SKM-1 (cell line): ENCODE measurements at regions not wholly inside any gene's neighbourhood (a gene's known extent, or its start where the extent isn't known, plus 50 kb on each side); places are given as distances from the start of the nearest gene placed in this dataset.
"Not testable (repeated sequence)": the region's sequence is repeated elsewhere in the genome, so short reads cannot be mapped to it uniquely, and the experiment has no call there.

Source experiments
- DNase-seq: peaks from one replicate; lab custom pipeline; 2025; ENCODE audit not compliant: unreplicated experiment; lab: John Stamatoyannopoulos, UW

DNA sequence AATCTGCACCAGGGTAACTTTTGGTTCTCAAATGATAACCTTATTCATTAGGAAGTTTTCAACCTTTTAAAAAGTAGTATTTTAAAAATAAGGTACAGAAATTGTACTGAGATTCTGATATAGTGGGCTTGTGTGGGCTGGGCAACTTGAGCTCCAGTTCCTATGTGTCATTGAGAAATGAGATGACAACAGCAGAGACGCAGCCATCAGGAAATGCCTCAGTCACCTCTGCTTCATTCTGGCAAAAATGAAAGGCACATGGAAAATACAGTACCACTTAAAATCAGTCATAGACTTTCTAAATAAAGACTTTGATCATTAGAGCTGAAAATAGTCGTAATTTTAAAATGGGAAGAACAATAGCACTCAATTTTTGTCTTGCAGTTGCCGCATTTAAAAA, 480.2 kb downstream of the PLK2 start:
- no peak for DNase-seq

DNA sequence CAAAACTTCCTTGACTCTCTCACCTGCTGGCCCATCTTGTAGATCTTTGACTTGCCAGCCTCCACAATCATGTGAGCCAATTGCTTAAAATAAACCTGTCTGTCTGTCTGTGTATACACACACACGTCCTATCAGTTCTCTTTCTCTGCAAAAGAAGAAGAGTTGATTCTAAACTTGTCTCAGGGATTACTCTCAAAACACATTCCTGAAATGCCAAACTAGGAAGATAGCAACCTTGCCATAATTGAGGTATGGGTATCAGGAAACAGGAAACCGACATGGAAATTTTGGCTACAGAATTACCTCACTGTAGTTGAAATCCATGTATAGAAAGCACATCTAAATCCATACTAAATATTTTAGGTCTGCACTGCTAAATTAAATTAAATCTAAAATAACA, 483.4 kb downstream of the PLK2 start:
- no peak for DNase-seq

DNA sequence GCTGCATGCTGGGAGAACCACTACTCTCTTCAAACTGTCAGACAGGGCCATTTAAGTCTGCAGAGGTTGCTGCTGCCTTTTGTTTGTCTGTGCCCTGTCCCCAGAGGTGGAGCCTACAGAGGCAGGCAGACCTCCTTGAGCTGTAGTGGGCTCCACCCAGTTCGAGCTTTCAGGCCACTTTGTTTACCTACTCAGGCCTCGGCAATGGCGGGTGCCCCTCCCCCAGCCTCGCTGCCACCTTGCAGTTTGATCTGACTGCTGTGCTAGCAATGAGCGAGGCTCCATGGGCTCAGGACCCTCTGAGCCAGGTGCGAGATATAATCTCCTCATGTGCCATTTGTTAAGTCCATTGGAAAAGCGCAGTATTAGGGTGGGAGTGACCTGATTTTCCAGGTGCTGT, 487.8 kb downstream of the PLK2 start:
- not testable (repeated sequence) for DNase-seq

DNA sequence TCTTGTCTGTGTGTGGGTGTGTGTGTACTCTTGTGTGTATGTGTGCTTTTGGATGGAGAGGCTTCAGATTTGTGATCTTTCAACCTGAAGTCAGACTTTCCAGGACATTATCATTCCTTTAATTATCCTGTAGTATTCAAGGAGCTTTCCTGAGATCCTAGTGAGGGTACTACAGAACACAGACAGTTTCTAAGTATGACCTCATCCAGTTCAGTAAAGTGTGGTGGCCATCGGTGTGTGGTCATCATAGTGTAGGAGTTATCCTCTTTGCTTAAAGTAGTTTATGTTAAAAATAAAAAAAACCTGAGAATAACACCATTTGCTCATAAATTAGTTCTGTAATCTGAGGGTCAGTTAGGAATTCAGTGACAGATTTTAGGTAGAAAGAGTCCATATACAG, 478.0 kb upstream of the ACTBL2 start:
- DNase-seq, result no peak

DNA sequence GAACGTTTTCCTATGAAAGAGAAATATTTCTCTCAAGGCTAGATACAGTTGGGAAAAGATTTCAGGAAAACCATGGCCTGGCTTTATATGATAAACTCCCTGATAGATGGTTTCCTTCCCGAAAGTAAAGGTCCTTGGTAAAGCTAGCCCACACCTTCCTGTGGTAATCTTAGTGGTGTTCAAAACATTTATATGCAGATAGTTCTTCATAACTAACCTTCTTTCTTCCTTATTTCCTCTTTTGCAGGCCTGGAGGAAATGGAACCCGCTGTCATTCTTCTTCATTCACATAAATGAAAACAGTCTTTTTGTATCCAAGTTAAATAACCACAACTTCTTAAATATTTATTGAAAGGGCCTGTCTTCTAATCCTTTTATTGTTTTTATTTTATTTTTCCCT, 474.0 kb upstream of the ACTBL2 start:
- DNase-seq, result no peak

DNA sequence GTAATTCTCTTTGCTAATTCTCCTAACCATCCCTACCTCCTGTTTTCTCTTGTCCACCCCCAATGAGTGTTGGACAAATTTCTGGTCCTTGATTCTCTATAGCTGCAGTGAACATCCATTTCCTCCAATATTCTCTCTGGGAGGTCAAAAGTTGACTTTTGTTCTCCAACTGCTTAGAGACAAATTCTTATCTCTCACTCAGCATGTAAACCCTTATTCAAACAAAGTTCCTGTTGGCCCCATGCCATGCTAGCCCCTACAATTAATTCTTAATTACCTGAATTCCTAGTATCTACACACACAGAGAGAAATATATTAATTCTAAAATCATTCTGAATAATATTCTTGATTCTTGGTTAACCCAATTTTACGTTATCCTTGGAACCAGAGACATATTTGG, 472.9 kb upstream of the ACTBL2 start:
- no peak for DNase-seq

DNA sequence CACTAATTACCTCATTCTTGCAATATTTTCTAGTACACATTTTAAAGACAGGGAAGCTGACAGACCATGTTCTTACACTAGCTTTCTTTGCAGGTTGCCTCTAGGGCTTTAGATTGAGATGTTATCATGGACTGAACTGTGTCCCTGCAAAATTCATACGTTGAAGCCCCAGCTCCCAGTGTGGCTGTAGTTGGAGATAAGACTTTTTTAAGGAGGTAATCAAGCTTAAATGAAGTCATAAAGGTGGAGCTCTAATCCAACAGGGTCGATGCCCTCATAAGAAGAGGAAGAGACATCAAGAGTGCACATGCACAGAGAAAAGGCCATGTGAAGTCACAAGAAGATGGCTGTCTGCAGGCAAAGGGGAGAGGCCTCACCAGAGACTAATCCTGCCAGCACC, 471.2 kb upstream of the ACTBL2 start:
- DNase-seq, result no peak

DNA sequence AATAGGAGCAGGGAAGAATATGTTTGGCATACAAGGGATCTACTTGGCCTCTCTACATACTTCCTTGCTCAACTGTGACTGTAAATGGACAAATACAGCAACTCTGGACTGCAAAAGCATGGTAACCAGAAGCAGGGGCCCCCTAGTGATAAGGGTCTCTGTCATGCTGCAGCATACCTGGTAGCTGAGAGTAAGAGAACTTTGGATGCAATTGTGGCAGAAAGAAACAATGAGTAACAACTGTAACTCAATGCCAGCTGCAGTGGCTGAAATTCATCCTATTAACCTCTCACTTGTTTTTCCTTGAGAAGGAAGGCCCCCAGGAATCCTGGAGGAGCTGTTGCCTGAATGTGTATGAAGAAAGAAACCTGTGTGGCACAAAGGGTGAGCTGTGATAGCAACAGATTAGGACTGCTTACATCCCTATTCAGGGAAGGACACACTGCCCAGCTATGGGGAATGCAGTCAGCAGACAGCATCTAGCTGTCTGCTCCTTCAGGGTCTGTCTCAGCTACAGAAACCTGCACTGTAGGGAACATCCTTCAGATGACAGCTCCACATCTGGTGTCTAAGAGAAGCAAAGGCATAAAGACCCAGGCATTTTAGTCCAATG, 468.1 kb upstream of the ACTBL2 start:
- DNase-seq, result no peak

DNA sequence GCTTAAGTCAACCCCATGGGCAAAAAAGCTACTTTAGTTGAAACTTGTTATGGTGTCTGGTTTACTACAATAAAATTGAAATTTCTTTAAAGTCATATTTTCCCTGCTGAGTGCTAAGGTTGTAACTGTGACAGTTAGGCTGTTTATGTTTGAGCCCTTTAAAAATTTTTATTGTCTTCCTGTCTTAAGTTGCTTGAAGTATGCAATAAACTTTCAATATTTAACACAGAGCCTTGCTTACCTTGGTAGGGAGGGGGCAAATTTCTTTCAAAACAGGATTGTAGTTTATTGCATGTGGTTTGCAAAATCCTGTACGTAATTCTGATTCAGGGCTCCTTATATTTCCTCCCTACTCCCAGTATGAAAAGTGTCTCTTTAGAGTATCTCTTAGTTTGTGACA, 465.5 kb upstream of the ACTBL2 start:
- no peak for DNase-seq

DNA sequence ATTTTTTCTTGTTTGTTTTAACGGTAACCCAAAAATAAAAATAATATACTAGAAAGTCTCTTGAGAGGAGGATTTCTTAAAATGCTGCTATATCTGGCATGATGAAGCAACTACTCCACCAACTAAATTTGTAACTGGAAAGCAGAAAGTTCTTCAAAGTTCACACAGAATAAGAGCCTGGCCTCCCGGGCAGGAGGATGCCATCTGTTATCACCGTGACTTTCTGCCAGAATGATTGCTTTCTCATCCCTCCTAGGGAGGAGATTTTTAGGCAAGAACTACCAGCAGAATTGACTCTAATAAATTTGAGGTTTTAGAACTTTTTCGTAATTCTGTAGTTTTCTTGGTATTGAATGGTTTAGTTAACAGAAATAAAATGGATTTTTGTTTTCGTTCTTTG, 464.6 kb upstream of the ACTBL2 start:
- DNase-seq, result no peak

DNA sequence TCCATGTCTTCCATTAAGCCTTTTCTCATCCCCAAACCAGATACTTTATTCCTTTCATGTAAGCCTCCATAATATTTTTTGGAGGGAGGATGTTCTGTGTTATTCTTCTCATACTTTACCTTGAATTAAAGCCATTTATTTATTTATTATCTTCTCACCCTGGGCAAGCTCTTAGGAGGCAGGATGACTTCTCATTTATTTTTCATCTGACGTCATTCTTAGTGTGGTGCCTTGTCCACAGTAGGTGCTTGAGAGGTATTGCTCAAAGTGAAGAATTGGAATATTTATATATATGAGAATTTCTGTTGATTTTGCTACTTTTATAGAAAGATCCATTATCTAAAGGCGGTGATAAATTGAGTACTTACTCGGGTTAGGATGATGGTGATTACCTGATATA, 458.3 kb upstream of the ACTBL2 start:
- DNase-seq, result no peak

DNA sequence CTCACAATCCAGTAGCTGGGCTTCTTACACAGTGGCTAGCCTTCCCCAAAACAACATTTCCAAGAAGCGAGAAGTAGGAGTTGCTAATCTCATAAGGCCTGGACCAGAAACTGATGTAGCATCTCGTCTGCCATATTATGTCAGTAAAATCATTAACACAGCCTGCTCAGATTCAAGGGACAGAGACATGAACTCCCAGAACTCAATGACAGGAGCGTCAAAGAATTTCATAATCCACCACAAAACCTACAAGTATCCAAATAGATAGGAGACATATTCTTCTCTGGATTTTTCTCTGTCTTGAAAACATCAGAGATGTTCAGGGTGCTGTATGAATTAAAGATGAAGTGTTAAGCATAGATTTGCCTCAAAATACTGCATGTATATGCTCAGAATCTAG, 457.6 kb upstream of the ACTBL2 start:
- DNase-seq, result no peak

DNA sequence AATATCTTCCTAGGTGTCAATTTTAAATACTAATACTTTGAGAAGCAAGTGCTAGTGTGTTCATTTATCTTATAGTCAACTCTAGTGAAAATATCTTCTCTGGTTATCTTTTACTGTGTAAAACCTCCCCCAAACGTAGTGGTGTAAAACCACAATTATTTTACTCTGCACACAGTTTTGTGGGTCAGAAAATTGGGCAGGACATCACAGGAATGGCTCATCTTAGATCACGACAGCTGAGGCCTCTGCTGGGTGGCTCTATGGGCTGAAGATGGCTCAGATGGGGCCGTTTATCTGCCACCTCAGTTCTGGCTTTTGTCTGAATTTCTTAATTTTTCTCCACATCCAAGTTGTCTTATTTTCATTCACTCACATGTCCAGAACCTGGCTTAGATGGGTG, 457.2 kb upstream of the ACTBL2 start:
- DNase-seq, result no peak

DNA sequence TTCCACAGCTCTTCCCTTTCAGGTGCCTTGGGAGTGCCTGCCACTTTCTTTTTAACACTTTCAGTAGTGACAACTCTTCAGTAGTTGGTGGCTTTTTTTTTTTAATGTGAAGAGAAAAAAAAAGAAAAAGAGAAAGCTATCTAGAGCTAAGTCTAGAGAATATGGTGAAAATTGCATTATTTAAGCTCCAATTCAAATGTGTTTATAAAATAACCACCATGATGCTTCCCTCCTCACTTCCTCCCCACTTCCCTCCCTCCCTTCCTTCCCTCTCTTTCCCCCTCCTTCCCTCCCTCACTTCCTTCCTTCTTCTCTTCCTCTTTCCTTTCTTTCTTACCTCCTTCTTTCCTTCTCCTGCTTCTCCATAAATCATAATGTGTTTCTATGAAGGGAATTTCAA, 456.7 kb upstream of the ACTBL2 start:
- DNase-seq, result no peak

DNA sequence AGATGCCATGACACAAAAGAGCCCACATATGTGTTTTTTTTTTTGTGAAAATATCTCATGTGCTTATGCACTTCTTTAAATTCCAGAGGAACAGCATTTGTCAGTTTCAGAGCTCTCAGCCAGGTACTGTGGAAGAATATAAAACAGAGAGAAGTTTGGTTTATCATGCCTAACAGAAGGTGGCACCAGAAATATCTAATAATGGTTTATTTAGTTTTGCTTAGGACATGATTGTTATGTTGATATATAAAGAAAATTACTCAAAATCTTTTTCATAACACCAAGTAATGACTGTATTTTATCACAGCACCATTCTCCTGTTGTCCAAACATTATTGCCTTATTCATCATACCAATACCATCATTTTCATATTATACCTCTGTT, 455.6 kb upstream of the ACTBL2 start:
- DNase-seq, result no peak

DNA sequence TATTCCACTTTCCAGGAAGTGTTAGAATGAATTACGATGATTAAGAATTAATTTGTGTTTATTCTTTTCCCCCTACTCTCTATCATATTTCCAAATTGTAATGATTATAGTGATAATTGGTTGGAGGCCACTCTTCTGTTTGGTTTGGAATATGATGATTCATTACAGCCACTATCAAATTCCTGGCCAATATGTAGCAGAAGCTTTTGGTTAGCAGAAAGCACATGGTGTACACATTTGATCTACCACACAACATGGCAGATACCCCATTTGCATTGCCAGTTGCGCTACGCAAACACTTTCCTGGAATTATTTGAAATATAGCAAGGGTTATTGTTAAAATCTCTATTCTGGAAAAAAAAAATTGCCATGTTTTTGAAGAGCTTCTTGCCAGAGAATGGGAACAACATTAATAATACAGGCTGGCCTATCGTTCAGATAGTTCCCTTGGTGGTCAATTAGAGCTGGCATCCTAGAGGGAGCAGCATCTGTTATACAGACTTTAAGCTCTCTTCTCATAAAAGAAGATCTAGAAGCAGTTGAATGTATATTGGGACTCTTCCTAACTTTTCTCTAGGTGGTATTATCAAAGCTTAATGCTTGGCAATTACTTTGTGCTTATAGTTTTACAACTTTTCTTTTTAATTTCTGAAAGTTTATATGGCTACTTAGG, 455.0 kb upstream of the ACTBL2 start:
- no peak for DNase-seq

DNA sequence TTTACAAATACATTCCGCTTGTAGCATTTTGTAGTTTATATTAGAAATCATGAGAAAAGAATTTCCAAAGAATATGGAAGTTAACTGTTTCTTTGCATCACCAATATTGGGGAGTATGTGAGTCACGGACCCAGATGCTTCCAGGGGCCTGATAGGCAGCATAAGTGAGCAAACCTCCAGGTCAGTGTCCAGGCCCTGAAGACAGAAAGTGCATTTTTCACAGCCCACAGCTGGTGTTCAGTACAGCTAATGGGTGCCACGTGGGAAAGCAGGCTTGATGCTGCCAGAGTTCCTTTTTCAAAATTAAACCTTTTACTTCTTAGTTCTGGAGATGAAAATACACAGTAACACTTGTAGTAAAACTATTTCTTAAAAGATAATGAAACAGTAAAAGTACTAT, 454.4 kb upstream of the ACTBL2 start:
- DNase-seq, result no peak

DNA sequence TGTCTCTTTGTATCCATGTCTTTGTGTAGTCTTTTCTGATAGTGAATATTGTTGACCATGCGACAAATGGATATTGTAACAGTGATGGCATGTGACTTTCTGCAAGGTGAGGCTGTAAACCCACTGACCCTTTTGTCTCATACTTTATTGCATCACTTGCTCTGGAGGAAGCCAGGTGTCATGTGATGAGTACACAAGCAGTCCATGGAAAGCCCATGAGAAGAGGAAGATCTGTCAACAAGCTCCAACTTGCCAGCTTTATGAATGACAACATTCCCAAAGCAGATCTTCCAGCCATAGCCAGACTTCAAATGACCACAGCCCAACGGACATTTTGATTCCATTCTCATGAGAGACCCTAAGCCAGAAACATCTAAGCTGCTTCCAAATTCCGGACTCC, 450.1 kb upstream of the ACTBL2 start:
- no peak for DNase-seq

DNA sequence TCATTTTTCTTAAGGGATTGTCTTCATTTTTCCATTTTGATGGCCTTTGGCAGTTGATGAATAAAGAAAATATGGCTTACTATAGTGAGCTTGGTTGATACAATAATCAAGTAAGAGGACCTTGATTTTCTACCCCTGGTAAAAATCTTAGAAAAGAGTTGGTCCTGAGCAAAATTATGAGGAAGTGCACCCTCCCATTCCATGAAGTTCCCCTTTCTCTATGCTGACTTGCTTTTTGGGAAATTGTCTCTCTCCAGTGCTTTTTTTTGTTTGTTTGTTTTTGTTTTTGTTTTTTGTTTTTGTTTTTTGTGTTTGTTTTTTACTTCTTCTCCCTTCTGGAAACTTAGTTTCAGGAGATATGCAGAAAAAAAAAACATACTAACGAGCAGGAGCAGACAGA, 449.2 kb upstream of the ACTBL2 start:
- DNase-seq, result no peak

DNA sequence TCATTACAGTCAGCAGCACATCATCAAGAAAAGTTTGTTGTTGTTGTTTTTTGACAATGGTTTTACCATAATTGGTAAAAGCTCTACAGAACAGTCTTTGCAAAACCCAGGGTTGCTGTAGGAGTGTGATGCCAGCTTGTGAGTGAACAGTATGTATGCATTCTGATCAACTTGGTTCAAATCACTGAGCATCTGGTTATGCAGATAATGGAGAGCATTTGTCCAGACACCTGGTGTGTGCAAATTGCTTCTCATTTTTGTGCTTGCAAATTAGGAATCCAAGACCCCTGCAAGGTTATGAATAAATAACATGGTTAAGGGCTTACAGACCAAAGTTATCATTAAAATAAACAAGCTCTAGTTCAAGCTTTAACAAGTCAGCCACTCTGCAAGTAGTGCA, 448.7 kb upstream of the ACTBL2 start:
- DNase-seq, result no peak

DNA sequence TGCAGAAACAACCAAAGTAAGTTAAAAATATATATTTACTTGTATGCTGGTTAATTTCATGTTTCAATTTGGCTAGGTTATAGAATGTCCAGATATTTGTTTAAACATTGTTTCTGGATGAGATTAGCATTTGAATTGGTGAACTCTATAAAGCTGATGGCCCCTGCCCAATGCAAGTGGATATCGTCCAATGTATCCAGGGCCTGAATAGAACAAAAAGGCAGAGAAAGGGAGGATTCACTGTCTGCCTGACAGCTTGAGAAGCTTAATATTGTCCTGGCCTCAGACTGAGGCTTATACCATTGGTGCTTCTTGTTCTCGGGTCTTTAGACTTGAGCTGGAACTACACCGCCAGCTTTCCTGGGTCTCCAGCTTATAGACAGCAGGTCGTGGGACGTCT, 446.7 kb upstream of the ACTBL2 start:
- DNase-seq, result no peak

DNA sequence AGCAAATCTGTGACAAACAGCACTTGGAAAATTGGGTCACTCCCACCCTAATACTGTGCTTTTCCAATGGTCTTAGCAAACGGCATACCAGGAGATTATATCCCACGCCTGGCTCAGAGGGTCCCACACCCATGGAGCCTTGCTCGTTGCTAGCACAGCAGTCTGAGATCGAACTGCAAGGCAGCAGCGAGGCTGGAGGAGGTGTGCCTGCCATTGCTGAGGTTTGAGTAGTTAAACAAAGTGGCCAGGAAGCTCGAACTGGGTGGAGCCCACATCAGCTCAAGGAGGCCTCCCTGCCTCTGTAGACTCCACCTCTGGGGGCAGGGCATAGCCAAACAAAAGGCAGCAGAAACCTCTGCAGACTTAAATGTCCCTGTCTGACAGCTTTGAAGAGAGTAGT, 440.5 kb upstream of the ACTBL2 start:
- not testable (repeated sequence) for DNase-seq

DNA sequence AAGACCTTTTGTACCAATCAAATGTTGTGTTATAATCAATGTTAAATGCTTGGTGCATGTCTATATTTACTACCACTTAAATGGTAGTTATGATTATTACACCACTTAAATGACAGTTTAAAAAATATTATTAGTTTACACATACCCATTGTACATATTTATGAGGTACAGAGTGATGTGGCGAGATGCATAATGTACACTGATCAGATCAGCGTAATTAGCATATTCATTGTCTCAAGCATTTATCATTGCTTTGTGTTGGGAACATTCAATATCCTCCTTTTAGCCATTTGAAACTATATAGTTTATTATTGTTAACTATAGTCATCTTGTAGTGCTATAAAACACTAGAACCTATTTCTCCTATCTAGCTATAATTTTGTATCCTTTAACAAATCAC, 434.4 kb upstream of the ACTBL2 start:
- DNase-seq, result no peak
